ENCODE measurements at regions not wholly inside any gene's neighbourhood (a gene's known extent, or its start where the extent isn't known, plus 50 kb on each side); places are given as distances from the start of the nearest gene placed in this dataset.

GRCh38 chr2:75290600-75291150 is 91.4 kb upstream of the TACR1 start:
- TF ChIP-seq, protein P1, sequence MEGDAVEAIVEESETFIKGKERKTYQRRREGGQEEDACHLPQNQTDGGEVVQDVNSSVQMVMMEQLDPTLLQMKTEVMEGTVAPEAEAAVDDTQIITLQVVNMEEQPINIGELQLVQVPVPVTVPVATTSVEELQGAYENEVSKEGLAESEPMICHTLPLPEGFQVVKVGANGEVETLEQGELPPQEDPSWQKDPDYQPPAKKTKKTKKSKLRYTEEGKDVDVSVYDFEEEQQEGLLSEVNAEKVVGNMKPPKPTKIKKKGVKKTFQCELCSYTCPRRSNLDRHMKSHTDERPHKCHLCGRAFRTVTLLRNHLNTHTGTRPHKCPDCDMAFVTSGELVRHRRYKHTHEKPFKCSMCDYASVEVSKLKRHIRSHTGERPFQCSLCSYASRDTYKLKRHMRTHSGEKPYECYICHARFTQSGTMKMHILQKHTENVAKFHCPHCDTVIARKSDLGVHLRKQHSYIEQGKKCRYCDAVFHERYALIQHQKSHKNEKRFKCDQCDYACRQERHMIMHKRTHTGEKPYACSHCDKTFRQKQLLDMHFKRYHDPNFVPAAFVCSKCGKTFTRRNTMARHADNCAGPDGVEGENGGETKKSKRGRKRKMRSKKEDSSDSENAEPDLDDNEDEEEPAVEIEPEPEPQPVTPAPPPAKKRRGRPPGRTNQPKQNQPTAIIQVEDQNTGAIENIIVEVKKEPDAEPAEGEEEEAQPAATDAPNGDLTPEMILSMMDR (conservative IDR thresholded peaks at IDR 0.05; ENCODE audit: low read depth in 2 of 2) = peak; percentile 38 to 59
- TF ChIP-seq EZH2phosphoT487 (IDR thresholded peaks at IDR 0.05; ENCODE audit: unreplicated experiment) (no peak), ZNF114 (CRISPR knock-in tag; IDR thresholded peaks at IDR 0.05) (no peak), EZH2 (IDR thresholded peaks at IDR 0.05; ENCODE audit: low read depth, unreplicated experiment) (no peak), POLR2AphosphoS5 (IDR thresholded peaks at IDR 0.05; ENCODE audit: low read depth) (no peak), JUNB (IDR thresholded peaks at IDR 0.05; ENCODE audit: unreplicated experiment) (no peak), NANOG (IDR thresholded peaks at IDR 0.05; ENCODE audit: borderline replicate concordance) (no peak), CREB1 (CRISPR knock-in tag; IDR thresholded peaks at IDR 0.05; ENCODE audit: low read depth) (no peak), ZNF331 (CRISPR knock-in tag; IDR thresholded peaks at IDR 0.05; ENCODE audit: low read depth) (no peak)
- TF ChIP-seq, protein P2, sequence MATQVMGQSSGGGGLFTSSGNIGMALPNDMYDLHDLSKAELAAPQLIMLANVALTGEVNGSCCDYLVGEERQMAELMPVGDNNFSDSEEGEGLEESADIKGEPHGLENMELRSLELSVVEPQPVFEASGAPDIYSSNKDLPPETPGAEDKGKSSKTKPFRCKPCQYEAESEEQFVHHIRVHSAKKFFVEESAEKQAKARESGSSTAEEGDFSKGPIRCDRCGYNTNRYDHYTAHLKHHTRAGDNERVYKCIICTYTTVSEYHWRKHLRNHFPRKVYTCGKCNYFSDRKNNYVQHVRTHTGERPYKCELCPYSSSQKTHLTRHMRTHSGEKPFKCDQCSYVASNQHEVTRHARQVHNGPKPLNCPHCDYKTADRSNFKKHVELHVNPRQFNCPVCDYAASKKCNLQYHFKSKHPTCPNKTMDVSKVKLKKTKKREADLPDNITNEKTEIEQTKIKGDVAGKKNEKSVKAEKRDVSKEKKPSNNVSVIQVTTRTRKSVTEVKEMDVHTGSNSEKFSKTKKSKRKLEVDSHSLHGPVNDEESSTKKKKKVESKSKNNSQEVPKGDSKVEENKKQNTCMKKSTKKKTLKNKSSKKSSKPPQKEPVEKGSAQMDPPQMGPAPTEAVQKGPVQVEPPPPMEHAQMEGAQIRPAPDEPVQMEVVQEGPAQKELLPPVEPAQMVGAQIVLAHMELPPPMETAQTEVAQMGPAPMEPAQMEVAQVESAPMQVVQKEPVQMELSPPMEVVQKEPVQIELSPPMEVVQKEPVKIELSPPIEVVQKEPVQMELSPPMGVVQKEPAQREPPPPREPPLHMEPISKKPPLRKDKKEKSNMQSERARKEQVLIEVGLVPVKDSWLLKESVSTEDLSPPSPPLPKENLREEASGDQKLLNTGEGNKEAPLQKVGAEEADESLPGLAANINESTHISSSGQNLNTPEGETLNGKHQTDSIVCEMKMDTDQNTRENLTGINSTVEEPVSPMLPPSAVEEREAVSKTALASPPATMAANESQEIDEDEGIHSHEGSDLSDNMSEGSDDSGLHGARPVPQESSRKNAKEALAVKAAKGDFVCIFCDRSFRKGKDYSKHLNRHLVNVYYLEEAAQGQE (IDR thresholded peaks at IDR 0.05; ENCODE audit: unreplicated experiment) = no peak
- TF ChIP-seq, protein P3, sequence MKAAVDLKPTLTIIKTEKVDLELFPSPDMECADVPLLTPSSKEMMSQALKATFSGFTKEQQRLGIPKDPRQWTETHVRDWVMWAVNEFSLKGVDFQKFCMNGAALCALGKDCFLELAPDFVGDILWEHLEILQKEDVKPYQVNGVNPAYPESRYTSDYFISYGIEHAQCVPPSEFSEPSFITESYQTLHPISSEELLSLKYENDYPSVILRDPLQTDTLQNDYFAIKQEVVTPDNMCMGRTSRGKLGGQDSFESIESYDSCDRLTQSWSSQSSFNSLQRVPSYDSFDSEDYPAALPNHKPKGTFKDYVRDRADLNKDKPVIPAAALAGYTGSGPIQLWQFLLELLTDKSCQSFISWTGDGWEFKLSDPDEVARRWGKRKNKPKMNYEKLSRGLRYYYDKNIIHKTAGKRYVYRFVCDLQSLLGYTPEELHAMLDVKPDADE (IDR thresholded peaks at IDR 0.05) = no peak

All from GM23338 (cell line).